HepG2 (cell line): ENCODE measurements at regions not wholly inside any gene's neighbourhood (a gene's known extent, or its start where the extent isn't known, plus 50 kb on each side); places are given as distances from the start of the nearest gene placed in this dataset.

ENCODE experiments used
- ATAC-seq: fragments of 200-7000 bp; cut with Tn5 transposase; 3 replicates; pipeline ENCODE4 v1.9.1; 2020; ENCODE audit warnings: mild to moderate bottlenecking, moderate library complexity
- BruUV-seq: library from RNA; stranded (reverse); fragments of 400-500 nt; replicated peaks from 2 replicates; lab custom pipeline; 2021; lab: Mats Ljungman, UMichigan
- CTCF ChIA-PET: fragments of 300-600 bp; formaldehyde crosslinking; extraction: SDS; loops from one replicate; lab custom pipeline; 2021; ENCODE audit warnings: low total read pairs, inconsistent platforms, low intra/inter-chr PET ratio; lab: Yijun Ruan, JAX
- POLR2A ChIA-PET: fragments of 350-600 bp; sonication (Branson Sonifier 250); formaldehyde crosslinking; loops from one replicate; lab custom pipeline; 2020; ENCODE audit warnings: antibody characterized with exemption, inconsistent platforms; lab: Yijun Ruan, JAX
- DNase-seq: peaks from one replicate; pipeline ENCODE4 v3.0.0-alpha.2; 2015; ENCODE audit warnings: low spot score
- FAIRE-seq: peaks from 3 replicates; lab custom pipeline; 2011; peaks lifted over from hg19 to GRCh38; lab: Jason Lieb, UNC
- H2AFZ ChIP-seq: one replicate; pipeline ENCODE4 v1.6.1; 2011; ENCODE audit warnings: low read length, inconsistent platforms
- H3K27ac ChIP-seq: fragments of 300-600 bp; 3 replicates; pipeline ENCODE4 v1.8.0; 2011; ENCODE audit warnings: mixed run types, mild to moderate bottlenecking, mixed read lengths, low read length, inconsistent platforms; ENCODE audit not compliant: insufficient read depth; ENCODE audit errors: extremely low read length
- H3K27me3 ChIP-seq, 2 experiments: fragments of 200-600 bp in 1 of 2; 2 replicates in 1 of 2; 3 replicates in 1 of 2; pipeline versions ENCODE4 v1.6.0 to v1.8.0; 2011; ENCODE audit warnings: low read length in 2 of 2, mild to moderate bottlenecking in 2 of 2, moderate library complexity in 2 of 2, inconsistent platforms in 1 of 2; ENCODE audit not compliant: insufficient read depth in 2 of 2, control insufficient read depth in 1 of 2
- H3K36me3 ChIP-seq, 2 experiments: fragments of 200-600 bp in 1 of 2; replicated peaks in 1 of 2; 2 replicates in 1 of 2; 3 replicates in 1 of 2; pipeline versions ENCODE4 v1.5.1 to v1.8.0; 2011; ENCODE audit warnings: low read length in 2 of 2, inconsistent platforms in 1 of 2; ENCODE audit not compliant: insufficient read depth in 2 of 2, control insufficient read depth in 1 of 2
- H3K4me1 ChIP-seq: 2 replicates; pipeline ENCODE4 v1.5.1; 2012; ENCODE audit warnings: low read length, inconsistent platforms; ENCODE audit not compliant: insufficient read depth
- H3K4me2 ChIP-seq: 2 replicates; pipeline ENCODE4 v1.6.0; 2011; ENCODE audit warnings: low read depth, low read length, inconsistent platforms
- H3K4me3 ChIP-seq, 3 experiments: fragments of 200-600 bp in 1 of 3; sonication (generic), shearing (Covaris generic) in 1 of 3; replicated peaks in 1 of 3; 2 replicates each; pipeline ENCODE4 v1.5.1; 2011 to 2016; ENCODE audit warnings: low read length in 3 of 3, inconsistent platforms in 2 of 3, low read depth in 2 of 3, mild to moderate bottlenecking in 2 of 3, control low read depth in 1 of 3, mixed read lengths in 1 of 3; ENCODE audit not compliant: insufficient read depth in 1 of 3
- H3K79me2 ChIP-seq: one replicate; pipeline ENCODE4 v1.6.1; 2011; ENCODE audit warnings: low read length, inconsistent platforms; ENCODE audit not compliant: insufficient read depth
- H3K9ac ChIP-seq: 2 replicates; pipeline ENCODE4 v1.6.0; 2011; ENCODE audit warnings: mild to moderate bottlenecking, low read depth, low read length, inconsistent platforms; ENCODE audit not compliant: insufficient read depth
- H3K9me3 ChIP-seq: 2 replicates; pipeline ENCODE4 v1.5.1; 2012; ENCODE audit warnings: mild to moderate bottlenecking, low read length
- H4K20me1 ChIP-seq: 2 replicates; pipeline ENCODE4 v1.6.0; 2011; ENCODE audit warnings: inconsistent platforms, mild to moderate bottlenecking, low read length, moderate library complexity; ENCODE audit not compliant: insufficient read depth
- AGO1 ChIP-seq: fragments of 200-400 bp; formaldehyde crosslinking; IDR thresholded peaks from 2 replicates; pipeline ENCODE4 v1.6.1; 2017; ENCODE audit warnings: mild to moderate bottlenecking, low read depth, low read length, moderate library complexity; ENCODE audit not compliant: poor library complexity, severe bottlenecking
- BCL6 ChIP-seq: IDR thresholded peaks from 2 replicates; pipeline ENCODE4 v1.6.1; 2016; ENCODE audit warnings: missing genetic modification reagents, missing compliant biosample characterization
- CHD4 ChIP-seq: fragments of 200-600 bp; sonication (generic); IDR thresholded peaks from 2 replicates; pipeline ENCODE4 v1.7.0; 2017; ENCODE audit warnings: mild to moderate bottlenecking, low read length, borderline replicate concordance
- DNMT3B ChIP-seq: conservative IDR thresholded peaks from 2 replicates; pipeline ENCODE4 v1.6.1; 2016; ENCODE audit warnings: missing biosample characterization, control low read depth
- GFI1 ChIP-seq: sonication (generic); formaldehyde crosslinking; IDR thresholded peaks from 2 replicates; pipeline ENCODE4 v1.5.0; 2020; ENCODE audit warnings: missing genetic modification reagents, mild to moderate bottlenecking, borderline replicate concordance
- HNF4G ChIP-seq, 2 experiments: sonication (generic) in 1 of 2; formaldehyde crosslinking in 1 of 2; IDR thresholded peaks; 2 replicates each; pipeline versions ENCODE4 v1.4.0 to v1.6.1; 2011 to 2020; ENCODE audit warnings: borderline replicate concordance in 2 of 2, low read depth in 2 of 2, mild to moderate bottlenecking in 2 of 2, low read length in 1 of 2, missing genetic modification reagents in 1 of 2, moderate library complexity in 1 of 2
- JDP2 ChIP-seq: sonication (generic); formaldehyde crosslinking; IDR thresholded peaks from 2 replicates; pipeline ENCODE4 v1.8.1; 2022; ENCODE audit warnings: missing genetic modification reagents, borderline replicate concordance
- KAT8 ChIP-seq: IDR thresholded peaks from 2 replicates; pipeline ENCODE4 v1.6.1; 2016; ENCODE audit warnings: missing genetic modification reagents, missing compliant biosample characterization
- RFX1 ChIP-seq: fragments of 450-650 bp; IDR thresholded peaks from 2 replicates; pipeline ENCODE4 v1.6.1; 2017
- SPEN ChIP-seq: sonication (generic); formaldehyde crosslinking; IDR thresholded peaks from 2 replicates; pipeline ENCODE4 v1.5.1; 2020; ENCODE audit warnings: low read depth, mild to moderate bottlenecking, missing genetic modification reagents
- TAF1 ChIP-seq: sonication (generic); formaldehyde crosslinking; IDR thresholded peaks from 2 replicates; pipeline ENCODE4 v1.4.0; 2020; ENCODE audit warnings: missing genetic modification reagents
- TBL1XR1 ChIP-seq: fragments of 150-350 bp; IDR thresholded peaks from 2 replicates; pipeline ENCODE4 v1.6.1; 2014; ENCODE audit warnings: borderline replicate concordance, low read length; ENCODE audit not compliant: partially characterized antibody
- ZBTB46 ChIP-seq: sonication (generic); formaldehyde crosslinking; IDR thresholded peaks from 2 replicates; pipeline ENCODE4 v1.4.0; 2020; ENCODE audit warnings: mild to moderate bottlenecking, missing genetic modification reagents, borderline replicate concordance
- ZNF431 ChIP-seq: sonication (generic); formaldehyde crosslinking; IDR thresholded peaks from 2 replicates; pipeline ENCODE4 v1.9.0; 2022; ENCODE audit warnings: missing genetic modification reagents, low read depth, mild to moderate bottlenecking, borderline replicate concordance
- ZNF746 ChIP-seq: sonication (generic); formaldehyde crosslinking; IDR thresholded peaks from 2 replicates; pipeline ENCODE4 v1.8.0; 2022; ENCODE audit warnings: mild to moderate bottlenecking, missing genetic modification reagents
- WGBS: methylation state at CpG from one replicate; pipeline ENCODE4 v1.1.6; 2017; ENCODE audit warnings: low lambda C conversion rate; 5-methylcytosine and 5-hydroxymethylcytosine counted together
- in situ Hi-C: cut with HindIII; loops from 2 replicates; pipeline ENCODE4 v1.10.0; 2017; ENCODE audit warnings: low pct_unique_long_range_greater_than_20kb; ENCODE audit not compliant: extremely low pct_ligation_motif_present
- intact Hi-C: fragments of 100-400 bp; cut with micrococcal nuclease; formaldehyde crosslinking; loops from one replicate; pipeline ENCODE4 v1.10.0; 2022; ENCODE audit not compliant: unreplicated experiment
- TF ChIP-seq, protein P1 (sequence below): sonication (generic); formaldehyde crosslinking; IDR thresholded peaks from 2 replicates; pipeline ENCODE4 v1.8.0; 2022; ENCODE audit warnings: mild to moderate bottlenecking, missing genetic modification reagents
- TF ChIP-seq, protein P2 (sequence below): sonication (generic); formaldehyde crosslinking; IDR thresholded peaks from 2 replicates; pipeline ENCODE4 v1.8.0; 2022; ENCODE audit warnings: missing genetic modification reagents, low read depth, mild to moderate bottlenecking, borderline replicate concordance
- TF ChIP-seq, protein P3 (sequence below): sonication (generic); formaldehyde crosslinking; IDR thresholded peaks from 2 replicates; pipeline ENCODE4 v1.4.0; 2020; ENCODE audit warnings: low read depth, mild to moderate bottlenecking, missing genetic modification reagents

- TF ChIP-seq DNMT3B (CRISPR knock-in tag) (no peak), HNF4G (IDR thresholded peaks at IDR 0.05; ENCODE audit: borderline replicate concordance, low read depth, low read length) (no peak), HNF4G (CRISPR knock-in tag; IDR thresholded peaks at IDR 0.05; ENCODE audit: borderline replicate concordance, low read depth) (no peak), ZNF431 (CRISPR knock-in tag) (no peak), BCL6 (CRISPR knock-in tag) (no peak), TAF1 (CRISPR knock-in tag) (no peak)
These were observed 772.6 kb downstream of the TSN start (continued) for GRCh38 chr2:122528061-122528460.

DNA sequence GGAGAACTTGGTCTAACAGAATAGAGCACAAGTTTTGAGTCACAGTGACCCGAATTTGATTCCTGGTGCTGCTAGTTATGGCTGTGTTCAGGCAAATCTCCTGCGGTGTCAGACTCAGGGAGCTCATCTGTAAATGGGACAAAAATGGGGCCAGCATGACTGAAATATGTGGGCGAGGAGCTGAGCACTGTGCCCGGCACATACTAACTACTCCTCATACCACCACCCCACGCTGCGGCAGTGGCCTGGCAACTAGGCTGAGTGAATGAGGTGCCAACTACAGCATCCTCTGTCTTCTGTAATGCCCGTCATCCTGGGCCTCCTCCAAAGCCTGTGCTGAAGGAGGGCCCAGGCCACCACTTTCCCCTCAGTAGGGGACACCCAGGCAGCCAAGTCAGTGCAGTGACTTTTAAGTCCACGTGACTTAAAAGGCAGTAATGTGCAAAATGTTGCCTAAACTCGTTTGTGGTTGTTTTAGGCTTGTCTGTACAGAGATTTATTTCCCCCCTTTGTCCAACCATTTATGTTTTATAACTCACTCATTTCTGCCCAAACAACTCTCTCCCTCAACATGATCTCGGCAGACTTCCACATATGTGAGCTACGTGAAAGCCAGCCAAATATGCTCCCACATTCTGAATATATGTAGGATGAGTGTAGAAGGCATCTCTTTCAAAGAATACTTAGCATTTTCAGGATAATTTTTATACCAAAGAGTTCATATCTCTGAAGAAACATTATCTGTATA lies 773.7 kb downstream of the TSN start:
- no peaks in the 10 kb centered on the region for H3K27me3 ChIP-seq
- no peak overlapping the region for H3K27ac ChIP-seq
- POLR2A ChIA-PET, result no interaction called here
- no TSS peak for BruUV-seq
- H3K4me2 ChIP-seq, result no peak overlapping the region
- no peak overlapping the region for H3K9ac ChIP-seq
- H3K36me3 ChIP-seq, result no peaks in the 10 kb centered on the region
- no peaks in the 10 kb centered on the region for H4K20me1 ChIP-seq
- intact Hi-C loops, result no loop called here
- FAIRE-seq, result no peak
- in situ Hi-C loops, result no loop called here
- H3K4me3 ChIP-seq, result no peak overlapping the region
- no peaks in the 10 kb centered on the region for H3K4me1 ChIP-seq
- no peaks in the 10 kb centered on the region for H3K9me3 ChIP-seq
- H2AFZ ChIP-seq, result no peak overlapping the region
- no peak for DNase-seq
- no peaks in the 10 kb centered on the region for H3K79me2 ChIP-seq
- ATAC-seq, result no peak
- WGBS, result 17% methylated on average over 11 of the region's 11 CpGs
- CTCF ChIA-PET, result no interaction called here
- TF ChIP-seq AGO1 (no peak), ZBTB46 (no peak), ZNF746 (CRISPR knock-in tag) (no peak), CHD4 (no peak), GFI1 (CRISPR knock-in tag) (no peak), KAT8 (CRISPR knock-in tag) (no peak), RFX1 (no peak), JDP2 (no peak), SPEN (CRISPR knock-in tag) (no peak), TBL1XR1 (no peak)
- TF ChIP-seq, protein P1, sequence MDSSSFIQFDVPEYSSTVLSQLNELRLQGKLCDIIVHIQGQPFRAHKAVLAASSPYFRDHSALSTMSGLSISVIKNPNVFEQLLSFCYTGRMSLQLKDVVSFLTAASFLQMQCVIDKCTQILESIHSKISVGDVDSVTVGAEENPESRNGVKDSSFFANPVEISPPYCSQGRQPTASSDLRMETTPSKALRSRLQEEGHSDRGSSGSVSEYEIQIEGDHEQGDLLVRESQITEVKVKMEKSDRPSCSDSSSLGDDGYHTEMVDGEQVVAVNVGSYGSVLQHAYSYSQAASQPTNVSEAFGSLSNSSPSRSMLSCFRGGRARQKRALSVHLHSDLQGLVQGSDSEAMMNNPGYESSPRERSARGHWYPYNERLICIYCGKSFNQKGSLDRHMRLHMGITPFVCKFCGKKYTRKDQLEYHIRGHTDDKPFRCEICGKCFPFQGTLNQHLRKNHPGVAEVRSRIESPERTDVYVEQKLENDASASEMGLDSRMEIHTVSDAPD (CRISPR knock-in tag), result no peak
- TF ChIP-seq, protein P2, sequence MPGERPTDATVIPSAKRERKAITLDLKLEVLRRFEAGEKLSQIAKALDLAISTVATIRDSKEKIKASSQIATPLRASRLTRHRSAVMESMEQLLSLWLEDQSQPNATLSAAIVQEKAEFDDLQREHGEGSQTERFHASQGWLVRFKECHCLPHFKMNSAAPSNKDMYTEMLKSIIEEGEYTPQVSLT, result no peak
- TF ChIP-seq, protein P3, sequence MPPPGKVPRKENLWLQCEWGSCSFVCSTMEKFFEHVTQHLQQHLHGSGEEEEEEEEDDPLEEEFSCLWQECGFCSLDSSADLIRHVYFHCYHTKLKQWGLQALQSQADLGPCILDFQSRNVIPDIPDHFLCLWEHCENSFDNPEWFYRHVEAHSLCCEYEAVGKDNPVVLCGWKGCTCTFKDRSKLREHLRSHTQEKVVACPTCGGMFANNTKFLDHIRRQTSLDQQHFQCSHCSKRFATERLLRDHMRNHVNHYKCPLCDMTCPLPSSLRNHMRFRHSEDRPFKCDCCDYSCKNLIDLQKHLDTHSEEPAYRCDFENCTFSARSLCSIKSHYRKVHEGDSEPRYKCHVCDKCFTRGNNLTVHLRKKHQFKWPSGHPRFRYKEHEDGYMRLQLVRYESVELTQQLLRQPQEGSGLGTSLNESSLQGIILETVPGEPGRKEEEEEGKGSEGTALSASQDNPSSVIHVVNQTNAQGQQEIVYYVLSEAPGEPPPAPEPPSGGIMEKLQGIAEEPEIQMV (CRISPR knock-in tag), result no peak
